ENCODE measurements at regions not wholly inside any gene's neighbourhood (a gene's known extent, or its start where the extent isn't known, plus 50 kb on each side); places are given as distances from the start of the nearest gene placed in this dataset.

GRCh38 chr1:38624336-38625039, 235.1 kb downstream of the RRAGC start:
- BruUV-seq (replicated peaks): no TSS peak
- Histone ChIP-seq H3K9me1 (replicated peaks; ENCODE audit: control insufficient read depth, extremely low read depth, insufficient read depth, low read length) (no peaks in the 10 kb centered on the region), H3K9ac (replicated peaks; ENCODE audit: extremely low read depth, insufficient read depth, low read length) (no peak overlapping the region), H4K20me1 (replicated peaks; ENCODE audit: control insufficient read depth, extremely low read depth, insufficient read depth, low read length) (no peaks in the 10 kb centered on the region), H3K4me3 (replicated peaks in 1 of 3; ENCODE audit: insufficient read depth in 1 of 3, low read depth in 1 of 3, low read length in 3 of 3) (no peak overlapping the region), H3K4me2 (ENCODE audit: insufficient read depth, low read length) (no peak overlapping the region), H2AFZ (ENCODE audit: low read depth, low read length) (no peak overlapping the region), H3K4me1 (ENCODE audit: control insufficient read depth, extremely low read depth, insufficient read depth, low read length) (no peaks in the 10 kb centered on the region), H3K79me2 (ENCODE audit: control insufficient read depth, insufficient read depth, low read length) (no peaks in the 10 kb centered on the region), H3K9me3 (replicated peaks; ENCODE audit: control insufficient read depth, insufficient read depth, low read length) (no peaks in the 10 kb centered on the region), H3K27me3 (ENCODE audit: control insufficient read depth in 2 of 2, insufficient read depth in 2 of 2, low read length in 2 of 2) (no peaks in the 10 kb centered on the region), H3K27ac (ENCODE audit: insufficient read depth, low read depth, low read length) (no peak overlapping the region), H3K36me3 (ENCODE audit: control insufficient read depth in 2 of 2, extremely low read depth in 1 of 2, insufficient read depth in 2 of 2, low read length in 2 of 2) (no peaks in the 10 kb centered on the region)
- TF ChIP-seq POLR2AphosphoS5 (IDR thresholded peaks at IDR 0.05; ENCODE audit: insufficient read depth, low read depth, low read length) (no peak), JUN (IDR thresholded peaks at IDR 0.05; ENCODE audit: borderline replicate concordance, insufficient read depth, insufficient read length, low read depth) (no peak), POLR2A (IDR thresholded peaks at IDR 0.05; ENCODE audit: low read depth, low read length) (no peak), FOS (IDR thresholded peaks at IDR 0.05; ENCODE audit: borderline replicate concordance, insufficient read depth, low read length) (no peak), EZH2 (IDR thresholded peaks at IDR 0.05; ENCODE audit: borderline replicate concordance, low read depth, low read length, severe bottlenecking) (no peak), GATA2 (IDR thresholded peaks at IDR 0.05; ENCODE audit: insufficient read depth, insufficient read length, low read depth, low read length) (no peak), MAX (IDR thresholded peaks at IDR 0.05; ENCODE audit: insufficient read depth, insufficient read length) (no peak), CTCF (IDR thresholded peaks at IDR 0.05; ENCODE audit: extremely low read depth in 1 of 2, insufficient read depth in 1 of 2, low read depth in 1 of 2, low read length in 2 of 2) (no peak), MYC (IDR thresholded peaks at IDR 0.05; ENCODE audit: low read depth, low read length) (no peak)
- ChIA-PET CTCF (interaction anchor here (0.9 kb wide), 1 partner anchor 211 kb away, joined by 3 read pairs; no protein-coding TSS in a partner anchor), POLR2A (no interaction called here)
- DNase-seq (ENCODE audit: low read depth, low spot score): no peak
- intact Hi-C loops (cut with micrococcal nuclease) (no loop called here), dilution Hi-C loops (cut with MboI; ENCODE audit: extremely low pct_ligation_motif_present, low sequenced_read_pairs) (no loop called here)
- FAIRE-seq: no peak
